CD14-positive monocyte (primary cell): ENCODE measurements at regions not wholly inside any gene's neighbourhood (a gene's known extent, or its start where the extent isn't known, plus 50 kb on each side); places are given as distances from the start of the nearest gene placed in this dataset.
"Not testable (repeated sequence)": the region's sequence is repeated elsewhere in the genome, so short reads cannot be mapped to it uniquely, and the experiment has no call there.

Experiments used
- DNase-seq, 3 donors: peaks; one replicate each; pipeline ENCODE4 v3.0.0-alpha.2; 2011 to 2022
- H2AFZ ChIP-seq: 2 replicates; pipeline ENCODE4 v1.6.0; 2012; ENCODE audit warnings: mild to moderate bottlenecking, low read depth, low read length, inconsistent platforms; ENCODE audit not compliant: insufficient read depth, poor library complexity, severe bottlenecking
- H3K27ac ChIP-seq, 2 donors: 1 replicate in 1 of 2; 2 replicates in 1 of 2; pipeline ENCODE4 v1.5.1; 2012 to 2013; ENCODE audit warnings: low read length in 2 of 2, control low read depth in 1 of 2, inconsistent platforms in 1 of 2, low read depth in 1 of 2, mild to moderate bottlenecking in 1 of 2
- H3K27me3 ChIP-seq, 2 donors: one replicate each; pipeline versions ENCODE4 v1.6.0 to v1.6.1; 2011 to 2013; ENCODE audit warnings: low read length in 2 of 2; ENCODE audit not compliant: control insufficient read depth in 2 of 2, insufficient read depth in 2 of 2
- H3K36me3 ChIP-seq, 2 donors: replicated peaks in 1 of 2; 1 replicate in 1 of 2; 2 replicates in 1 of 2; pipeline versions ENCODE4 v1.5.1 to v1.6.1; 2012 to 2013; ENCODE audit warnings: low read length in 2 of 2, control low read depth in 1 of 2, inconsistent platforms in 1 of 2, mild to moderate bottlenecking in 1 of 2; ENCODE audit not compliant: insufficient read depth in 2 of 2, control insufficient read depth in 1 of 2
- H3K4me1 ChIP-seq, 2 donors: 1 replicate in 1 of 2; 2 replicates in 1 of 2; pipeline versions ENCODE4 v1.5.1 to v1.6.1; 2012 to 2013; ENCODE audit warnings: low read length in 2 of 2, control low read depth in 1 of 2, inconsistent platforms in 1 of 2, mild to moderate bottlenecking in 1 of 2, moderate library complexity in 1 of 2; ENCODE audit not compliant: insufficient read depth in 2 of 2, control insufficient read depth in 1 of 2
- H3K4me2 ChIP-seq: replicated peaks from 2 replicates; pipeline ENCODE3; 2012; ENCODE audit warnings: low read length, moderate library complexity, mild to moderate bottlenecking; ENCODE audit not compliant: poor library complexity, severe bottlenecking; ENCODE audit errors: extremely low read depth
- H3K4me3 ChIP-seq, 3 experiments: fragments of 200-600 bp in 1 of 3; sonication (generic) in 1 of 3; replicated peaks in 1 of 3; 1 replicate in 2 of 3; 2 replicates in 1 of 3; pipeline ENCODE4 v1.5.1; 2011 to 2013; ENCODE audit warnings: low read length in 3 of 3, mild to moderate bottlenecking in 3 of 3, control low read depth in 2 of 3, low read depth in 2 of 3, inconsistent platforms in 1 of 3, moderate library complexity in 1 of 3
- H3K79me2 ChIP-seq: 2 replicates; pipeline ENCODE4 v1.6.0; 2012; ENCODE audit warnings: mild to moderate bottlenecking, control low read depth, inconsistent platforms, low read length, moderate library complexity; ENCODE audit not compliant: insufficient read depth
- H3K9ac ChIP-seq: 2 replicates; pipeline ENCODE4 v1.6.0; 2017; ENCODE audit warnings: low read length, mild to moderate bottlenecking; ENCODE audit not compliant: insufficient read depth, poor library complexity, severe bottlenecking
- H3K9me3 ChIP-seq, 2 donors: replicated peaks in 1 of 2; 1 replicate in 1 of 2; 2 replicates in 1 of 2; pipeline versions ENCODE4 v1.5.1 to v1.6.1; 2012 to 2013; ENCODE audit warnings: low read length in 2 of 2, control low read depth in 1 of 2; ENCODE audit not compliant: control insufficient read depth in 1 of 2, insufficient read depth in 1 of 2
- H4K20me1 ChIP-seq: 2 replicates; pipeline ENCODE4 v1.6.0; 2012; ENCODE audit warnings: mild to moderate bottlenecking, low read length, control low read depth, moderate library complexity; ENCODE audit not compliant: insufficient read depth
- H3K27ac Mint-ChIP-seq, 7 donors: one replicate each; pipeline ENCODE4 v1.8.0; 2020; ENCODE audit warnings: mild to moderate bottlenecking in 7 of 7, mixed read lengths in 7 of 7, moderate library complexity in 6 of 7, inconsistent platforms in 2 of 7
- H3K27me3 Mint-ChIP-seq, 3 donors: one replicate each; pipeline ENCODE4 v1.8.0; 2021 to 2022; ENCODE audit warnings: low read depth in 3 of 3, mild to moderate bottlenecking in 3 of 3, mixed read lengths in 3 of 3, moderate library complexity in 3 of 3, inconsistent platforms in 1 of 3
- H3K36me3 Mint-ChIP-seq, 2 donors: one replicate each; pipeline ENCODE4 v1.8.0; 2020; ENCODE audit warnings: mixed read lengths in 2 of 2, inconsistent platforms in 1 of 2, mild to moderate bottlenecking in 1 of 2
- H3K4me1 Mint-ChIP-seq: one replicate; pipeline ENCODE4 v1.8.0; 2020; ENCODE audit warnings: mild to moderate bottlenecking, mixed read lengths
- H3K4me3 Mint-ChIP-seq, 2 donors: one replicate each; pipeline ENCODE4 v1.8.0; 2020; ENCODE audit warnings: mild to moderate bottlenecking in 2 of 2, mixed read lengths in 2 of 2, moderate library complexity in 1 of 2
- H3K9me3 Mint-ChIP-seq, 7 donors: one replicate each; pipeline ENCODE4 v1.8.0; 2020 to 2022; ENCODE audit warnings: mixed read lengths in 7 of 7, mild to moderate bottlenecking in 6 of 7, moderate library complexity in 6 of 7, inconsistent platforms in 2 of 7
- WGBS: methylation state at CpG from one replicate; pipeline ENCODE4 v1.1.5; 2013; ENCODE audit warnings: missing lambda C conversion rate; ENCODE audit not compliant: insufficient coverage; 5-methylcytosine and 5-hydroxymethylcytosine counted together
- intact Hi-C, 2 donors: fragments of 100-400 bp; cut with micrococcal nuclease; formaldehyde crosslinking; loops; one replicate each; pipeline versions ENCODE4 v1.15.0 to v1.15.1; 2023
- TF ChIP-seq, protein P1 (sequence below): fragments of 200-600 bp; IDR thresholded peaks from one replicate; pipeline ENCODE4 v1.8.0; 2022; ENCODE audit warnings: antibody characterized with exemption, mild to moderate bottlenecking

GRCh38 chr5:100647461-100648230, 112.5 kb downstream of the FAM174A start:
- Mint-ChIP-seq H3K4me1 (peaks cover 8% of the 10 kb centered on the region), H3K27ac (no peak overlapping the region), H3K36me3 (no peaks in the 10 kb centered on the region), H3K9me3 (peaks cover 0 to 2% (median 0%) of the 10 kb centered on the region in 7 donors), H3K4me3 (no peak overlapping the region), H3K27me3 (no peaks in the 10 kb centered on the region)
- intact Hi-C loops = no loop called here
- no peak overlapping the region for H3K9ac ChIP-seq
- no peaks in the 10 kb centered on the region for H4K20me1 ChIP-seq
- no peak overlapping the region for H3K27ac ChIP-seq
- no peaks in the 10 kb centered on the region for H3K79me2 ChIP-seq
- H3K4me2 ChIP-seq = no peak overlapping the region
- peak; percentile 12 to 35 (median 22) for DNase-seq
- WGBS = 96% methylated on average over 3 of the region's 10 CpGs
- no peaks in the 10 kb centered on the region for H3K27me3 ChIP-seq
- no peaks in the 10 kb centered on the region for H3K36me3 ChIP-seq
- H3K4me3 ChIP-seq = no peak overlapping the region
- H3K4me1 ChIP-seq = no peaks in the 10 kb centered on the region
- H2AFZ ChIP-seq = no peak overlapping the region
- TF ChIP-seq, protein P1, sequence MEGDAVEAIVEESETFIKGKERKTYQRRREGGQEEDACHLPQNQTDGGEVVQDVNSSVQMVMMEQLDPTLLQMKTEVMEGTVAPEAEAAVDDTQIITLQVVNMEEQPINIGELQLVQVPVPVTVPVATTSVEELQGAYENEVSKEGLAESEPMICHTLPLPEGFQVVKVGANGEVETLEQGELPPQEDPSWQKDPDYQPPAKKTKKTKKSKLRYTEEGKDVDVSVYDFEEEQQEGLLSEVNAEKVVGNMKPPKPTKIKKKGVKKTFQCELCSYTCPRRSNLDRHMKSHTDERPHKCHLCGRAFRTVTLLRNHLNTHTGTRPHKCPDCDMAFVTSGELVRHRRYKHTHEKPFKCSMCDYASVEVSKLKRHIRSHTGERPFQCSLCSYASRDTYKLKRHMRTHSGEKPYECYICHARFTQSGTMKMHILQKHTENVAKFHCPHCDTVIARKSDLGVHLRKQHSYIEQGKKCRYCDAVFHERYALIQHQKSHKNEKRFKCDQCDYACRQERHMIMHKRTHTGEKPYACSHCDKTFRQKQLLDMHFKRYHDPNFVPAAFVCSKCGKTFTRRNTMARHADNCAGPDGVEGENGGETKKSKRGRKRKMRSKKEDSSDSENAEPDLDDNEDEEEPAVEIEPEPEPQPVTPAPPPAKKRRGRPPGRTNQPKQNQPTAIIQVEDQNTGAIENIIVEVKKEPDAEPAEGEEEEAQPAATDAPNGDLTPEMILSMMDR = no peak
- H3K9me3 ChIP-seq = no peaks in the 10 kb centered on the region

- H3K27me3 ChIP-seq = no peaks in the 10 kb centered on the region
- Mint-ChIP-seq H3K36me3 (no peaks in the 10 kb centered on the region), H3K27ac (no peak overlapping the region), H3K9me3 (peaks cover 0 to 8% (median 3%) of the 10 kb centered on the region in 7 donors), H3K4me1 (peaks cover 2% of the 10 kb centered on the region), H3K27me3 (peaks cover 0 to 2% (median 2%) of the 10 kb centered on the region in 3 donors), H3K4me3 (no peak overlapping the region)
- no peaks in the 10 kb centered on the region for H3K4me1 ChIP-seq
- H3K4me2 ChIP-seq = no peak overlapping the region
- no peaks in the 10 kb centered on the region for H3K36me3 ChIP-seq
- TF ChIP-seq, protein P1 = no peak
- H3K9ac ChIP-seq = no peak overlapping the region
- no peak overlapping the region for H2AFZ ChIP-seq
- H4K20me1 ChIP-seq = no peaks in the 10 kb centered on the region
- no peaks in the 10 kb centered on the region for H3K79me2 ChIP-seq
- intact Hi-C loops = no loop called here
- no peaks in the 10 kb centered on the region for H3K9me3 ChIP-seq
- no peak overlapping the region for H3K27ac ChIP-seq
- H3K4me3 ChIP-seq = no peak overlapping the region
- DNase-seq = no peak
Observed at GRCh38 chr5:100654895-100655294, 119.7 kb downstream of the FAM174A start.

GRCh38 chr5:100656771-100657170, 121.6 kb downstream of the FAM174A start:
- H3K27ac ChIP-seq, H3K4me1 Mint-ChIP-seq, H3K36me3 ChIP-seq, H3K4me2 ChIP-seq, H2AFZ ChIP-seq, H3K9me3 Mint-ChIP-seq, H3K27me3 ChIP-seq, H3K36me3 Mint-ChIP-seq, H3K4me3 Mint-ChIP-seq, H3K27ac Mint-ChIP-seq, H4K20me1 ChIP-seq, H3K9me3 ChIP-seq, H3K9ac ChIP-seq, H3K4me1 ChIP-seq, DNase-seq, intact Hi-C loops, H3K79me2 ChIP-seq, H3K4me3 ChIP-seq, H3K27me3 Mint-ChIP-seq: not testable (repeated sequence)
- WGBS = 94% methylated on average over 23 of the region's 28 CpGs
